ENCODE measurements at regions not wholly inside any gene's neighbourhood (a gene's known extent, or its start where the extent isn't known, plus 50 kb on each side); places are given as distances from the start of the nearest gene placed in this dataset.

DNA sequence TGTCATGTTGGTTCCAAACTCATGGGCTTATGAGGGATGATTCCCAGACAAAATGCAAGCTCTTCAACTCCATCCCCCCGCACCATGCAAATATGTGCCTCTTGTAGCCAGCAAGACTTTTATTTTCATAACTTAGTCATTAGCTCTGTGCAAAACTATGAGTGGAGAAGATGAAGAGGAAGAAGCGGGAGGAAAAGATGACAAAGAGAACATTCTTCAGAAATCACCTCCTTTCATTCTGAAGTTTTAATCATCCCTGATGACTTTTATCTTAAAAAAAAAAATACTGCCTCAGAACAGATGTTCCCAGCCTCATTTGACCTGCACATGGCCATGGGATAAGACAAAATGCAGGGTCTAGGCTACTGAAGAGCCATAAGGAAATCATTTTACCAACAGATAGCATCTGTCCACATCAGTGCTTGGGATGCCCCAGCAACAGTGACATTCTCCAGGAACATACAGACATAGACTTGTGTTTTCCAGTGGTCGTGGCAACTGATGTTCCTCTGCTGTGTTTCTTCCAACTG lies 145.5 kb downstream of the WNT5A start:
- DNase-seq = no peak

DNA sequence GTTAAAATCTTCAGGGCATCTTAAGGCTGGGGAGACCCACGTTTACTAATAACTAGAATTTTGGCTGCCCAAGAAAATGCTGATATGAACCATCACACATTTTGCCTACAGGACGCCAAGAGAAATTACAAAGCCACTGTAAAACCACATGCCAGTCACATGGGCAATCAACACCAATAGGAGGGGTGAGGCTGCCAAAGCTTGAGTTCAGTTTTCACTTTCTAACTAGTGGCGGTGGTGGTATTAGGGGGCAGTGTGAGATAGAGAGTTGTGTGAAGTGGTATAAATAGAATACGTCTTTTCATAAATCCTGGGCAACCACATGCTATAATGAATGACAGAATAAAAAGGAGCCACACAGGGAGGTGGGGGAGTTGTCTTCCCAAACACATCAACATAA lies 147.3 kb downstream of the WNT5A start:
- DNase-seq = no peak

DNA sequence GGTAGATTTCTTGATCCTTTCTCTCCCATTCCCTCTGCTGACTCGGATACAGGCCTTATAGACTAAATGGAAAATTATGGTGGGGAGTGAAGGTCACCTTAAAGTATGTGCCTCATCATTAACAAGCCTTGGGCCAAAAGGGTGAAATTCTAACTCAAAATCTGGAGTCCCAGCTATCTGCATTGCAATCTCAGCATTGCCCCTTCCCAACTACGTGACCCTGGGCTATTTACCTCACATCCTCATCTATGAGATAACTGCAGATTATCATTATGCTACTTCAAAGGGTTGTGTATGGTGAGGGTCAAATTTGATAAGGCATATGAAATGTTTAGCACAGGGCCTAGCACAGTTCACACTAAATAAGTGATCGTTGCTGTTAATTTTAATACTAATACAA lies 147.7 kb downstream of the WNT5A start:
- DNase-seq = no peak

DNA sequence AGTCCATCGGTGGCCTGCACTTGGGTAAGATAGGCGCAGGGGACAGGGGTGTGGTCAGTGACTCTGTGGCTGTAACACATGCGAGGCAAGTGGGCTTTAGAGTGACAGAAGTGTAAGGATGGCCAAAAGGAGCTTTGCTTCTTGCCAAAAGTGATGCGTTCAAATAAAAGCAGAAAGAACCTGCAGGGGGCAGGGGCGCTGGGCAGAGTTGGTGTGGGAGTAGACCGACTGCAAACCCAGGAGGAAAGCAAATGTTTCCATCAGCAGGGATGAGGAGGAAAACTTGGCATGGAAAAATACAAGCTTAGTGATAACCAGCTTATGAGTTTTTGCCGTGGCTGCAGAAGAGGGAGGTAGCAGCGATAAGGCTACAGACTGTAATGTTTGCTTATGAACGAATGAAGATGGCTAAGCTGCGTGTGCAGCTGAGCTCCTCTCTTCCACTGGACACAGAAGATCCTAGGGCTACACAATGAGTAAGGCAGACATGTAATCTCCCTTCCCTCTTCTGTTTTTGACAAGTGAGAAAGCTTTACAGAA lies 149.4 kb downstream of the WNT5A start:
- DNase-seq = no peak

DNA sequence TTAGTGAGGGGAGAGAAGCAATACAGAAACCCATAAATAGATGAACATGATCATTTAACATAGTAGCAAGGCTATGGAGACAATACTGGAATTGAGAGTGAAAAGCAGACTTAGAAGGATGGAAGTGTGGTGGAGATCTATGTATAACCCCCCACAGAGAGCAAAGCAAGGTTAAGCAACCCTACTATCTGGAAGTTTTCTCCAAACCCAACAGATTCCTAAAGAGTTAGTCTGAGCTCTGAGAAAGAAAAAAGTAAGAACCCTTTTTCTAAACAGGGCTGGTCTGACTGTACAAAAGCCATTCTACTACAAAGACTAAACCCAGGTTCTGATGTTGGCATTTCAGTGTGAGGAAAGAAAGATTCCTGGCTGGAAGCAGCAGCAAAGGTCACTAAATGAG lies 153.2 kb downstream of the WNT5A start:
- DNase-seq = no peak

DNA sequence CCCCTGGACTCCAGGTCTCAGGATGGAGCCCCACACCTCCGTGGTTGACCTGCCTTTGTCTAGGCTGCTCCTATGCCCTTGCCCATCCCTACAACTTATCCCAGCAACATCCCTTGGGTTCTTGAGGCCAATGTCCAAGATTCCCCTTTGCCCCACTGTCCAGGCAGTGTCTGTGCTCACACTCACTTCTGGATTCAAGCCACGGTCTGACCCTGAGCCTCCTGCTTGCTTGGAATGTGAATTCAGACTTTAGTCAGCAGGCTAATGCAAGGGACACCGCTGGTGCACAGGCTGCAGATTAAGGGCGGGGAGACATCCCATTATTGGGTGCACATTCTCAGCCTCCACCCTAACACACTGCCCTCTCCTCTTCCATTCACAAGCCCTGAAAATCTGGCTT lies 154.1 kb downstream of the WNT5A start:
- no peak for DNase-seq

DNA sequence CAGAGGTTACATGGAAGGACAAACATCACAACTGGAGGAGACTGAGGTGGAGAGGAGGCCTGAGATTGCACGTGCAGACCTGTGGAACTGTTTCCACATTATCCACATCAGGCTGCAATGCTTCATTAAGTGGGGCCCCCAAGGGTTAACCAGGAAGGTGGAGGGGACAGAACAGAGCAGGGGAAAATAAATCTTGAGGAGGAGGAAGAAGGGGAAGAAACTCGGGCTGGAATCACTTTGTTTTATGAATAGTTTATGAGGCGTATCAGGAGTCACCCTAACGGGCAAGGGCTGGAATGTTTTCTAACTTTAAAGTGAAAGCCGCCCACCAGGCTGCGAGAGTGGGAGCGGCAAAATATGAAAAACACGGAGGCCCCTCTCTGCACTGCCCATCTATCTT lies 154.9 kb downstream of the WNT5A start:
- no peak for DNase-seq

DNA sequence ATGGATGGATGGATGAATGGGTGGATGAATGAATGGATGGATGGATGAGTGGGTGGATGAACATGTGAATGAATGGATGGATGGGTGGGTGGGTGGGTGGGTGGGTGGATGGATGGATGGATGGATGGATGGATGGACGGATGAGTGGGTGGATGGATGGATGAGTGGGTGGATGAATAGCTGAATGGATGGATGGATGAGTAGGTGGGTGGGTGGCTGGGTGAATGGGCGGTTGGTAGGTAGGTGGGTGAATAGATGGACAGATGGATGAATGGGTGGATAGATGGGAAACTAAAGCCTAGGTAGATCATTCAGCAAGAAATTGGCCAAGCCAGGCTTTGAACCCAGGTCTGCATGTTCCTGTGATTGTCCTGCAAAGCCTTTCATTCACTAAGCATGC lies 155.6 kb downstream of the WNT5A start:
- no peak for DNase-seq

DNA sequence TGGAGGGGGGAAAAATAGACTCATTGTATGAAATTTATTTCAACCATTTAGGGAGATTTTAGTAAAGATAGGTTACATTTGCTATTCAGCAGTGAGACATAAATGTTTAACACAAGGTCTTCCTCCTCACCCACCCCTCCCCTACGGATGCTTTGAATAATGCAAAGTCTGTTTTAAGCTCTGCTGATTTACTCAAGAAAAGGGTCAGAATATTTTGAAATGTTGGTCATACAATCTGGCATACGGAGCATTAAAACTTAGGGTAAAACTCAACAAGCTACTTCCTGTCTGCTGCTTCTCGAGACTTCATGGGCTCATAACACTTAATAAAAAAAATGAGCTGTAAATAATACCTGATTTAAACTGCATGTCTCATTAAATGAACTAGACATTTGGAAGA lies 156.3 kb downstream of the WNT5A start:
- no peak for DNase-seq

DNA sequence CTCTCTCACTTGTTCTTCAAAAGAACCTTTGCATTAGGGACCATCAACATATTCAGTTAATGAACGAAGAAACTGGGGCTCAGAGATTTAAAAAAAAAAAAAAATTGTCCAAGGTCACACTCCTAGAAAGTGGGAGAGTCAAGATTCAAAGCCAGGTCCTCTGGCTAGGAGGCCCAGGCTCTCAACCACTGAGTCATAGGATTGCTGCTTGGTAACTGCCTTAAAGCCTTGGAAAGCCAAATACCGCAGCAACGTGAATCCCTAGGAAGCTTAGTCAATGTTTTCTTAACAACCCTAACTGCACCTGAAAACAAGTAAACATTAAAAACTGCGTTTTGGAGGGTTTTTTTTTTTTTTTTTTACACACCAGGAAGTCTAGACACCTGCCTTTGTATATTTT lies 156.8 kb downstream of the WNT5A start:
- no peak for DNase-seq

DNA sequence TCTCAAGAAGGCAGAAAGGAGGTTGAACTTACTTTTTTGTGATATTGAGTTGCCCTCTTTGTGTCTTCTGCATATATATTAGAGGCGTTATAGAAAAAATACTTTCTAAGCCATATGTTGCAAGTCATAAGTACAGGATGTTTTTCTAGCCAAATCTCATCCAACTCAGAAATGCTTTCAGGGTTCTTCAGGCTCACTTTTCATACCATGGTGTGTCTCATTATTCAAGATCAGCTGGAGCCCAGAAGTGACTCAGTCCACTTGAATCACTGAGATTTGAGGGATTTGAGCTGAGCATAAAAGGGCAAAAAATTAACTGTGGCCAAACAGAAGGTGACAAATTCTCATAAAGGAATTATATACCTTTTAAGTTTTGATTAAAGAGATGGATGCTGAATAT lies 157.3 kb downstream of the WNT5A start:
- no peak for DNase-seq

DNA sequence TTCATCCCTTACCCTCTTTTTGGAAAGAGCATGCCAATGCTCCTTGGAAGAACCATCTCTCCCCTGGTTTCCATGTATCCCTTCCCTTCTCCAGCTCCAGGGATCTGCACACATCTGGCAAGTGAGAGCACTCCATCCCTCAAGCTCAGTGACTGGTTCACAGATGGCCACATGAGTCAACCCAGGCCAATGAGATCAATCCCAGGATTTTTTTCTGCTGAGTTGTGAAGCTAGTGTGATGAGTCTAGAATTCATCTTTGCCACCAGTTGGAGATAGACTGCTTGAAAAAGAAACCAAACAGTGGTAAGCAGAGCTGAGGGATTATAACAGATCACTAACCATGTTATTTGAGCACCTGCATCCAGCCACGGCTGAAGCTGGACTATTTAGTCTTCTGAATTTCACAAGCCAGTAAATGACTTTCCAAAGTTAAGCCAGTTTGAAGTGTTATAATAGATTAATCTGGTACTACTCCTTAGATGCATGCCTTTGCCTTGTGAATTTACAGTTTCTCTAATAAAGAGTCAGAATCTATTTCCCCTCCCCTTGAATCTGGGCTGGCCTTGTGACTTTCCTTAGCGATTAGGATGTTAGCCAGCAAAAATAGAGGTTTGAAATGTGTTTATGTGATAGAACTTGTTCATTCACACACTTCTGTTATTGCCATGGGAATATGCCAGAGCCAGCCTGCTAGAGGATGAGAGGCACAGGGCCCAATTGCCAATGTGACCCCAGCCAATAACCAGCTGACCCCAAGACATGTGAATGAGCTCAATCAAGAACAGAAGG lies 159.8 kb downstream of the WNT5A start:
- no peak for DNase-seq

DNA sequence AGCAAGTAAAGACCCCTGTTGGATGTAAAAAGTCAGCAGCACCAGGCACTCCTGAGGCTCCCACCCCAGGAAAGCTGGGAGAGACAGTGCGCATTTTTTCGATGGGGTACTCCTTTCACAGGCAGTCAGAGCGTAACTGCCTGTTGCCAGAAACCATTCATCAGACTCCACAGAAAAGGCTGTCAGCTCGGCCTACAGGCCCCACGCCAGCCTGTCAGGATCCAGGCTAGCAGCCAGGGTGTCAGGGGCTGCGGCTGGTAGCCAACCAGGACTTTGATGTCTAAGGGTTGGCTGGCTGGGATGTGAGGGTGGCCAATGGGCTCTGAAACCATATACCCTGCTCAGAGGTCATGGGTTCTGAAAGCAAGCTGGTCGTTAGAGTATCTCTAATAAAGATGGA lies 164.5 kb downstream of the WNT5A start:
- DNase-seq = no peak

DNA sequence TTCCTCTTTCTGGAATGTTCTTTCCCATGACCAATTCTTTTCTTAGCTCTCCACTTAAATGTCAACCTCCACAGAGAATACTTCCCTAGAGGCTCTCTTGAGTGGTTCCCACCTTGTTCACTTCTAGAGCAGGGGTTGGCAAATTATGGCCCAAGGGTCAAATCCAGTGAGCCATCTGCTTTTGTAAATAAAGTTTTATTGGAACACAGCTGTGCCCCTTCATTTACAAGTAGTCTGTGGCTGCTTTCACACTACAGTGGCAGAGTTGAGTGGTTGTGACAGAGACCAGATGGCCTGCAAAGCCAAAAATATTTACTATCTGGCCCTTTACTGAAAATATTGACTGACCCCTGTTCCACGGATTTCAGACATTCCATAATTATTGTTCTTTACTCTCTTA lies 166.2 kb downstream of the WNT5A start:
- DNase-seq = no peak

DNA sequence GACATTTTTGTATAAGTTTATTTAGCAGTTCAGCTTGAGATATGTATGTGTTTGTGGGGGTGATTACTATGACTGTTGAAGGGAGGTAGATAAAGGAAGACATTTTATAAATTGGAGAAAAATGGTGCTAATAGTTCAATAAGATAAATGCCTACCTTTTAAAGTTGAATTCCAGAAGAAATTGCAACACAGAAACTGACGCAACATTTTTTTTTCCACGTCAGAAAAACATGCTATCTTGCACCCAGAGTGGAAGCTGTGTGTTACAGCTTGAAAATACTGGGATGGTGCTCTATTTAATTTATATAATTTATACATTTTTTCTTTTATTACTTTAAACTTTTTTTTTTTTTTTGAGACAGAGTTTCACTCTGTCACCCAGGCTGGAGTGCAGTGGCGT lies 171.7 kb downstream of the WNT5A start:
- no peak for DNase-seq

DNA sequence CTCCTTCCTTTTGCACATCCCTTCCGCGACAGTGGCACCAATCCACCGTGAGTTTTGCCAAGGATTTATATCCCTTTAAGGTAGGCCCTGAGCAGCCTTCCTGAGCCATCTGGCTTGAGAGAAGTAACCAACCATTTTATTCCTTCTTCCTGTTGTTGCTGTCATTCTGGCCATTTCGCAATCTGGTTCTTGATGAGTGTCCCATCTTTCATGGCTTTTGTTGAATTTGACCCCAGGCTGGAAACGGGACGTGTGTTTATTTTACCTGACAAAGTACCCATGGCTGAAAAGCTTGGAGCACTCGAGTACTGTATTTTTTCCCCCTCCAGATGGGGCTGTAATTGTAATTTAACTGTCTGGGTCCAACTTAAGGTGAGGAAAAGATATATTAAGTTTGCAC lies 173.4 kb downstream of the WNT5A start:
- DNase-seq = no peak

DNA sequence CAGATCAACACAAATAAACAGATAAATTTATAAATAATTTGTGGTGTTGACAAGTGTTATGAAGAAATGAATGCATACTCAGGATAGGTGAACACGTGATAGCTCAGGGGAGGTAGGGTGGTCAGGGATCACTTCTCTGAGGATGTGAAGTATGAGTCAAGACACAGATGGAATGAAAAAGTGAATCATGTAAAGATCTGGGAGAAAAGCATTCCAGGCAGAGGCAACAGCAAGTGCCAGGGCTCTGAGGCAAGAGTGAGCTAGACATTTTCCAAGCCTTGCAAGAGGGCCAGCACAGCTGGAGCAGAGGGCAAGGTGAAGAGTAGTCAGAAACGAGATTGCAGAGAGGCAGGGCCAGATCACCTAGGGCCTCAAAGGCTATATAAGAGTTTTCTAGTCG lies 177.8 kb downstream of the WNT5A start:
- DNase-seq = no peak

DNA sequence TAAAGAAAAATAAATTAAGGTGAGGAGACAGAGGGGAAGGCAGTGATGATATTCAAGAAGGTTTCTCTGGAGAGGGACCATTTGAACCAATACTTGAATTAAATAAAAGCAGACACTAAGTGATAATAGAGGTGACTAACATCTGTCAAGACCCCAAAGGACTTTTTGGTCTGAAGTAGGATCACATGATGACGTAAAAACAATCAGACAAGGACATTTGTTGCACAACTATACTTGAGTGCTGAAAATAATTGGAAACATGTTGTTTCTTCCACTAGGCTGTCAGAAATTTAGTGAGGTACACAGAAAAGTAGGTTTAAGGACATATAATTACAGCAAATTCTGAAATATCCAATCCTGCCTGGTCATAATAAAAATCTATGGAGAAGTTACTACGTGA lies 179.5 kb downstream of the WNT5A start:
- no peak for DNase-seq

DNA sequence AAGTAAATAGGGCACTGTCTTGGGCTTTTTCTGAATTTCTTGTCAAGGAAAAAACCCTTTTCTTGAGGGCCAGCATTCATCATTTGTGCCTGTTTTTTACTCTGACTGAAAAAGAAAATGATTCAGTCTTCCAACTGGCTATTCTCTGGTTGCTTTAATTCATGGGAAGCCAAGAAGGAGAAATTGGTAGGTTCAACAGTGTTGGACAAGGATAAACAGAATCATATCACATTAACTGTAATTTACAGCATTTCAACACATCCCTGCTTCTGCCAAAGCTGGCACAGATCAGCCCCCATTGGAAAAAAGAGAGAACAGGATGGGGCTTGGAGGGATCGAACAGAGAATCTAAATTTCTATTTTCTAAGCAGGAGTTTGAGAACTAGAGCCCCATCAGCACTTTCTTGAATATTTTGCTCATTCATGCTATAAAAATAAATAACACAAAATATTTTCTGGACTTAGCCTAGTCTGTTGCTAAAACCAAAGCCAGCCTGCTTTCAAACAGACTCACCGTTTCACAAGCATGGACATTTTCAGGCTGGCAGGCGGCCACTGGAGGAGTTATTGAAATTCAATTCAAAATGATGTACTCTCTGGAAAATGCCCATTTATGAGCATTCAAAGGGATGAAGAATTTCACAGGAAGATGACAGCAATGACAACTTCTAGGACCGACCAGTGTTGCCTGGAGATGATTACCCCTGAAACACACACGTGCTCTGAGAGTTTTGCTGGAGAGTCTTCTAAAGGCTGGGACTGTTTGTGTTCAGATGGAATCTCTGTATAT lies 181.2 kb downstream of the WNT5A start:
- no peak for DNase-seq

DNA sequence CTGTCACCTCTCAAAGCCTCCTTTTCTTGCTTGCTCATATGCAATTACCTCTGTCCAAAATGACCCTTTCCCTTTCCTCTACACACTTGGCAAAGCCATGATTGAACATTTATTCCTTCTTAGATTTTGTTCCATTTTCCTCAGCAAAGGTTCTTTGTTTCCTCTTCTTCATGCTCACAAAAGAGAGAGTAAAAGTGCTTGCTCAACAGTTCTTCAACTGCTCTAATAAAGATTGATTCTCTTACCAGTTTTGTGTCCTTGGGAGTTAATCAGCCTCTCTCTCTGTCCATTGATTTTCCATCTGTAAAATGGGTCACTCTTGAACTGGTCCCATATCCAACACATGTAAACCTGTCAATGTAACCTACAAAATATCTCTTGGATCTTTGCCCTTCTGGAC lies 186.4 kb downstream of the WNT5A start:
- no peak for DNase-seq

DNA sequence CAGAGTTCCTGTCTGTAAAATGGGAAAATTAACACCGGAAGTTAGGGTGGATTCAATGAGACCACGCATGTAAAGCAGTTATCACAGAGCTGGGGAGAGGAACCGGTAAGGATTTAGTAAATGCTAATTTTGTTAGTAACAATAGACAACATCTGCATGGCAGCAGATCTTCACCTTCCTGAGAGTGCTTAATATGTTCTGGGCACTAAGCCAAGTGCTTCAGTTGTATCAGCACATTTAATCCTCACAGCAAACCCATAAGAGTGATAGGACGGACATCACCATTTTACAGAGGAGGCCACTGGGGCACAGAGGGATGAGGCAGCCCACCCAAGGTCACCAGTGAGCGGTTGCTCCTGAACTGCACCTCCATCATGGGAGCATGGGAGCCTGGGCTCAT lies 189.4 kb downstream of the WNT5A start:
- no peak for DNase-seq

DNA sequence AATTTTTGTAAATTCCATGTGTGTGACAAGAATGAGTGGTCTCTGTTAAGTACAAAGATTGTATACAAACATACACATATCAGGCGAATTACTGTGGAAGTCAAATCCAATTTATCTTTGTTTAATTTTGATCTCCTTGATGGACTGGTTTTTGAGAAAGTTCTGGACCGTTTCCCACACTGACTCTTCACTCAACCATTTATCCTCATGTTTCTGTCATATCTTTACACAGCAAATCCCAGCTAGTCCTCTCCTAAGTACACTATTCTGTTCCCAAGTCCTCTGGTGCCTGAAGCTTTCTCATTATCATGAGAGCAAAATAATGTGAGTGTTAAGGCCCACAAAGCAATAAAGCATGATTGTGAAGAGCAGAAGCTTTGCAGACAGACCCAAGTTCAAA lies 189.9 kb downstream of the WNT5A start:
- DNase-seq = no peak

DNA sequence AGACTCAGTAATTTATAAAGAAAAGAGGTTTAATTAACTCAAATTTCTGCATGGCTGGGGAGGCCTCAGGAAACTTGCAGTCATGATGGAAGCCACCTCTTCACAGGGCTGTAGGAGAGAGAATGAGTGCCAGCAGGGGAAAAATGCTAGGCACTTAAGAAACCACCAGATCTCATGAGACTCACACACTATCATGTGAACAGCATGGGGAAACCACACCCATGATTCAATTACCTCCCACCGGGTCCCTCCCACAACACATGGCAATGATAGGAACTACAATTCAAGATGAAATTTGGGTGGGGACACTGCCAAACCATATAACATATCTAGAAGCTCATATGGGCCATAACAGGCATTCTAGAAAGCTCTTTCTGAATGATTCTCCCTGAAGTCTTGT lies 190.3 kb downstream of the WNT5A start:
- DNase-seq = no peak

DNA sequence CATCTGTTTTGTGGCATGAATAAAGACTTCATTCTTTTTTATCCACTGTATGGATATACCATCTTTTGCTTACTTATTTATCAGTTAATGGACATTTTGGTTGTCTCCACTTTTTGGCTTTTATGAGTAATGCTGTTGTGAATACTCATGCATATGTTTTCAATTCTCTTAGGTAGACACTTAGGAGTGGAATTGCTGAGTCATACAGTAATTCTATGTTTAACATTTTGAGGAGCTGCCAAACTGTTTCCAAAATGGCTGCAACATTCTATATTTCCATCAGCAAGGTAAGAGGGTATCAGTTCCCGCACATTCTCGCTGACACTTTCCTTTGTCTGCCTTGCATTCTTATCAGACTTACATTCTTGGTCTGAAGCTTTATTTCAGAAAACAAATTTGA lies 191.1 kb downstream of the WNT5A start:
- DNase-seq = no peak
